Caco-2 (cell line): ENCODE measurements at regions not wholly inside any gene's neighbourhood (a gene's known extent, or its start where the extent isn't known, plus 50 kb on each side); places are given as distances from the start of the nearest gene placed in this dataset.

Source experiments
- BruUV-seq: library from RNA; stranded (reverse); fragments of 400-500 nt; replicated peaks from 2 replicates; lab custom pipeline; 2021; lab: Mats Ljungman, UMichigan
- CTCF ChIA-PET: fragments of 300-600 bp; sonication (Branson Sonifier 250); formaldehyde crosslinking; loops from one replicate; lab custom pipeline; 2022; ENCODE audit warnings: antibody characterized with exemption; lab: Charles Lee
- POLR2A ChIA-PET: fragments of 300-600 bp; sonication (Branson Sonifier 250); formaldehyde crosslinking; loops from one replicate; lab custom pipeline; 2022; ENCODE audit warnings: antibody characterized with exemption; lab: Charles Lee
- DNase-seq, 2 experiments: peaks; one replicate each; pipeline versions ENCODE4 v3.0.0 to v3.0.0-alpha.2; 2020 to 2022
- H3K27me3 ChIP-seq: replicated peaks from 2 replicates; pipeline ENCODE4 v1.6.0; 2011; ENCODE audit warnings: low read length; ENCODE audit not compliant: control insufficient read depth, insufficient read depth
- H3K36me3 ChIP-seq: 2 replicates; pipeline ENCODE4 v1.5.1; 2011; ENCODE audit warnings: low read length; ENCODE audit not compliant: control insufficient read depth, insufficient read depth
- H3K4me1 ChIP-seq: fragments of 250-450 bp; sonication (Bioruptor Pico); 2 replicates; pipeline ENCODE4 v1.5.1; 2020; ENCODE audit warnings: mild to moderate bottlenecking
- H3K4me3 ChIP-seq: 2 replicates; pipeline ENCODE4 v1.5.1; 2011; ENCODE audit warnings: low read depth, mild to moderate bottlenecking, control low read depth, low read length
- H3K9me3 ChIP-seq: fragments of 250-450 bp; sonication (Bioruptor Pico); 2 replicates; pipeline ENCODE4 v1.5.1; 2020; ENCODE audit warnings: mild to moderate bottlenecking, moderate library complexity
- H3K27ac Mint-ChIP-seq: one replicate; pipeline ENCODE4 v1.8.0; 2022; ENCODE audit warnings: mixed read lengths; ENCODE audit not compliant: unreplicated experiment
- H3K27me3 Mint-ChIP-seq: one replicate; pipeline ENCODE4 v1.8.0; 2022; ENCODE audit warnings: mixed read lengths; ENCODE audit not compliant: insufficient read depth, unreplicated experiment
- H3K36me3 Mint-ChIP-seq: one replicate; pipeline ENCODE4 v1.8.0; 2022; ENCODE audit warnings: mild to moderate bottlenecking, mixed read lengths; ENCODE audit not compliant: insufficient read depth, unreplicated experiment
- H3K4me1 Mint-ChIP-seq: one replicate; pipeline ENCODE4 v1.8.0; 2022; ENCODE audit warnings: low read depth, mixed read lengths; ENCODE audit not compliant: unreplicated experiment
- H3K4me3 Mint-ChIP-seq: one replicate; pipeline ENCODE4 v1.8.0; 2022; ENCODE audit warnings: mild to moderate bottlenecking, moderate library complexity, mixed read lengths; ENCODE audit not compliant: unreplicated experiment
- H3K9me3 Mint-ChIP-seq: one replicate; pipeline ENCODE4 v1.8.0; 2022; ENCODE audit warnings: mixed read lengths; ENCODE audit not compliant: unreplicated experiment
- CTCF ChIP-seq, 2 experiments: fragments of 200-600 bp in 1 of 2; IDR thresholded peaks; 1 replicate in 1 of 2; 2 replicates in 1 of 2; pipeline versions ENCODE4 v1.5.1 to v1.8.0; 2011 to 2022; ENCODE audit warnings: antibody characterized with exemption in 1 of 2, control low read depth in 1 of 2, inconsistent platforms in 1 of 2, low read depth in 1 of 2, low read length in 1 of 2, mild to moderate bottlenecking in 1 of 2, moderate library complexity in 1 of 2; ENCODE audit not compliant: insufficient read depth in 1 of 2, severe bottlenecking in 1 of 2, unreplicated experiment in 1 of 2
- intact Hi-C: fragments of 100-400 bp; cut with micrococcal nuclease; formaldehyde crosslinking; loops from one replicate; pipeline ENCODE4 v1.10.0; 2022; ENCODE audit not compliant: unreplicated experiment

- no peaks in the 10 kb centered on the region for H3K36me3 ChIP-seq
- no peak overlapping the region for H3K4me3 ChIP-seq
- ChIA-PET POLR2A (no interaction called here), CTCF (no interaction called here)
- DNase-seq: no peak
- H3K36me3 Mint-ChIP-seq: no peaks in the 10 kb centered on the region
- no peaks in the 10 kb centered on the region for H3K9me3 ChIP-seq
- no peak for TF ChIP-seq CTCF (IDR thresholded peaks at IDR 0.05; ENCODE audit: insufficient read depth in 1 of 2, low read depth in 1 of 2, low read length in 1 of 2, severe bottlenecking in 1 of 2, unreplicated experiment in 1 of 2)
- no peaks in the 10 kb centered on the region for H3K27me3 ChIP-seq
- no peak overlapping the region for H3K27ac Mint-ChIP-seq
- no peaks in the 10 kb centered on the region for H3K4me1 ChIP-seq
- no peak overlapping the region for H3K4me3 Mint-ChIP-seq
- intact Hi-C loops: no loop called here
- BruUV-seq: no TSS peak
- H3K4me1 Mint-ChIP-seq: no peaks in the 10 kb centered on the region
- H3K9me3 Mint-ChIP-seq: peaks cover 3% of the 10 kb centered on the region
- H3K27me3 Mint-ChIP-seq: no peaks in the 10 kb centered on the region
Observed at GRCh38 chr5:153258469-153258868, 232.0 kb upstream of the GRIA1 start.

- no peaks in the 10 kb centered on the region for H3K36me3 Mint-ChIP-seq
- no peak for TF ChIP-seq CTCF (IDR thresholded peaks at IDR 0.05; ENCODE audit: insufficient read depth in 1 of 2, low read depth in 1 of 2, low read length in 1 of 2, severe bottlenecking in 1 of 2, unreplicated experiment in 1 of 2)
- H3K4me1 Mint-ChIP-seq: no peaks in the 10 kb centered on the region
- ChIA-PET POLR2A (no interaction called here), CTCF (no interaction called here)
- H3K27me3 Mint-ChIP-seq: peaks cover 6% of the 10 kb centered on the region
- BruUV-seq: no TSS peak
- no peaks in the 10 kb centered on the region for H3K9me3 Mint-ChIP-seq
- intact Hi-C loops: no loop called here
- DNase-seq: no peak
- Histone ChIP-seq H3K9me3 (no peaks in the 10 kb centered on the region), H3K36me3 (no peaks in the 10 kb centered on the region), H3K4me3 (no peak overlapping the region), H3K4me1 (no peaks in the 10 kb centered on the region), H3K27me3 (no peaks in the 10 kb centered on the region)
- no peak overlapping the region for H3K4me3 Mint-ChIP-seq
- no peak overlapping the region for H3K27ac Mint-ChIP-seq
Observed at GRCh38 chr5:153267506-153267905, 223.0 kb upstream of the GRIA1 start.

GRCh38 chr5:153275695-153276094 lies 214.8 kb upstream of the GRIA1 start:
- no peaks in the 10 kb centered on the region for H3K4me1 ChIP-seq
- no TSS peak for BruUV-seq
- no peaks in the 10 kb centered on the region for H3K27me3 ChIP-seq
- Mint-ChIP-seq H3K27me3 (peaks cover 3% of the 10 kb centered on the region), H3K9me3 (no peaks in the 10 kb centered on the region), H3K4me3 (no peak overlapping the region), H3K27ac (no peak overlapping the region), H3K36me3 (no peaks in the 10 kb centered on the region), H3K4me1 (no peaks in the 10 kb centered on the region)
- ChIA-PET CTCF (no interaction called here), POLR2A (no interaction called here)
- intact Hi-C loops: no loop called here
- no peaks in the 10 kb centered on the region for H3K9me3 ChIP-seq
- DNase-seq: no peak
- H3K36me3 ChIP-seq: no peaks in the 10 kb centered on the region
- no peak for TF ChIP-seq CTCF (IDR thresholded peaks at IDR 0.05; ENCODE audit: insufficient read depth in 1 of 2, low read depth in 1 of 2, low read length in 1 of 2, severe bottlenecking in 1 of 2, unreplicated experiment in 1 of 2)
- no peak overlapping the region for H3K4me3 ChIP-seq
